H1 (cell line): ENCODE measurements at regions not wholly inside any gene's neighbourhood (a gene's known extent, or its start where the extent isn't known, plus 50 kb on each side); places are given as distances from the start of the nearest gene placed in this dataset.

ENCODE experiments used
- CTCF ChIA-PET: fragments of 300-600 bp; sonication (Branson Sonifier 250); formaldehyde crosslinking; loops from one replicate; lab custom pipeline; 2021; ENCODE audit not compliant: partially characterized antibody; lab: Charles Lee
- POLR2A ChIA-PET: fragments of 300-600 bp; sonication (Branson Sonifier 250); formaldehyde crosslinking; loops from one replicate; lab custom pipeline; 2021; ENCODE audit warnings: inconsistent platforms; ENCODE audit not compliant: partially characterized antibody; lab: Charles Lee
- DNase-seq, 2 experiments: peaks; one replicate each; pipeline versions ENCODE4 v3.0.0 to v3.0.0-alpha.2; 2010 to 2022; ENCODE audit warnings: low spot score in 2 of 2, low read depth in 1 of 2, mixed read lengths in 1 of 2
- FAIRE-seq: peaks from 2 replicates; lab custom pipeline; 2011; peaks lifted over from hg19 to GRCh38; lab: Jason Lieb, UNC
- H2AFZ ChIP-seq: 2 replicates; pipeline ENCODE4 v1.8.1; 2012; ENCODE audit warnings: low read length, inconsistent platforms
- H2AK5ac ChIP-seq: 2 replicates; pipeline ENCODE4 v1.6.1; 2013; ENCODE audit warnings: low read depth, low read length
- H2BK120ac ChIP-seq: replicated peaks from 2 replicates; pipeline ENCODE3; 2013; ENCODE audit warnings: low read depth, low read length, inconsistent platforms
- H2BK12ac ChIP-seq: 2 replicates; pipeline ENCODE4 v1.6.1; 2013; ENCODE audit warnings: low read depth, low read length
- H2BK15ac ChIP-seq: 2 replicates; pipeline ENCODE4 v1.6.1; 2013; ENCODE audit warnings: low read length
- H2BK20ac ChIP-seq: 2 replicates; pipeline ENCODE4 v1.6.1; 2013; ENCODE audit warnings: low read length
- H2BK5ac ChIP-seq: 2 replicates; pipeline ENCODE4 v1.6.1; 2013; ENCODE audit warnings: low read depth, low read length
- H3K14ac ChIP-seq: 2 replicates; pipeline ENCODE4 v1.6.1; 2013; ENCODE audit warnings: inconsistent platforms; ENCODE audit not compliant: insufficient read length
- H3K18ac ChIP-seq: 2 replicates; pipeline ENCODE4 v1.6.1; 2013; ENCODE audit warnings: low read length; ENCODE audit errors: extremely low read depth
- H3K23ac ChIP-seq: 2 replicates; pipeline ENCODE4 v1.6.1; 2013; ENCODE audit warnings: inconsistent platforms; ENCODE audit not compliant: insufficient read length
- H3K23me2 ChIP-seq: 2 replicates; pipeline ENCODE4 v1.6.1; 2013; ENCODE audit warnings: low read depth, low read length
- H3K27ac ChIP-seq: 2 replicates; pipeline ENCODE4 v1.6.1; 2011; ENCODE audit warnings: low read depth, low read length, inconsistent platforms
- H3K27me3 ChIP-seq, 4 experiments: replicated peaks in 1 of 4; 1 replicate in 1 of 4; 2 replicates in 3 of 4; pipeline versions ENCODE4 v1.6.1 to v1.8.1; 2011 to 2013; ENCODE audit warnings: low read length in 3 of 4, mild to moderate bottlenecking in 3 of 4, inconsistent platforms in 2 of 4, mixed read lengths in 2 of 4, moderate library complexity in 1 of 4; ENCODE audit not compliant: control insufficient read depth in 3 of 4, insufficient read depth in 3 of 4; ENCODE audit errors: extremely low read depth in 1 of 4
- H3K36me3 ChIP-seq, 4 experiments: 2 replicates each; pipeline versions ENCODE4 v1.6.1 to v1.8.1; 2011 to 2013; ENCODE audit warnings: mild to moderate bottlenecking in 4 of 4, low read length in 3 of 4, moderate library complexity in 2 of 4, control low read depth in 1 of 4, inconsistent platforms in 1 of 4; ENCODE audit not compliant: insufficient read depth in 4 of 4, control insufficient read depth in 2 of 4
- H3K4ac ChIP-seq: replicated peaks from 2 replicates; pipeline ENCODE3; 2013; ENCODE audit warnings: low read length, low read depth, mixed read lengths, inconsistent platforms; ENCODE audit not compliant: insufficient read length
- H3K4me1 ChIP-seq, 4 experiments: replicated peaks in 1 of 4; 1 replicate in 1 of 4; 2 replicates in 3 of 4; pipeline versions ENCODE4 v1.6.1 to v1.8.1; 2011 to 2013; ENCODE audit warnings: low read length in 3 of 4, inconsistent platforms in 2 of 4, mixed read lengths in 1 of 4; ENCODE audit not compliant: insufficient read depth in 4 of 4, control insufficient read depth in 3 of 4
- H3K4me2 ChIP-seq, 2 experiments: 2 replicates each; pipeline versions ENCODE4 v1.6.1 to v1.8.1; 2011 to 2013; ENCODE audit warnings: low read depth in 2 of 2, low read length in 2 of 2, control low read depth in 1 of 2, inconsistent platforms in 1 of 2, mild to moderate bottlenecking in 1 of 2; ENCODE audit not compliant: insufficient read depth in 1 of 2
- H3K4me3 ChIP-seq, 4 experiments: fragments of 200-600, 300-600 bp in 1 of 4; sonication (generic), shearing (Covaris generic), sonication (Bioruptor Twin) in 1 of 4; 2 replicates each; pipeline versions ENCODE4 v1.5.1 to v1.8.1; 2011 to 2016; ENCODE audit warnings: low read length in 4 of 4, low read depth in 3 of 4, control low read depth in 2 of 4, inconsistent platforms in 2 of 4, mild to moderate bottlenecking in 2 of 4, mixed read lengths in 1 of 4, moderate library complexity in 1 of 4; ENCODE audit not compliant: insufficient read depth in 2 of 4; ENCODE audit errors: extremely low read depth in 1 of 4
- H3K56ac ChIP-seq: replicated peaks from 2 replicates; pipeline ENCODE3; 2013; ENCODE audit warnings: low read depth, mild to moderate bottlenecking, mixed read lengths, low read length, inconsistent platforms; ENCODE audit not compliant: insufficient read length
- H3K79me1 ChIP-seq: 2 replicates; pipeline ENCODE4 v1.6.1; 2013; ENCODE audit warnings: low read depth, low read length, control low read depth
- H3K79me2 ChIP-seq, 2 experiments: 2 replicates each; pipeline versions ENCODE4 v1.6.1 to v1.8.1; 2012 to 2013; ENCODE audit warnings: low read length in 2 of 2, mild to moderate bottlenecking in 2 of 2, inconsistent platforms in 1 of 2; ENCODE audit not compliant: insufficient read depth in 2 of 2, control insufficient read depth in 1 of 2
- H3K9ac ChIP-seq, 4 experiments: replicated peaks in 1 of 4; 1 replicate in 1 of 4; 2 replicates in 3 of 4; pipeline versions ENCODE4 v1.6.1 to v1.8.1; 2011 to 2013; ENCODE audit warnings: low read depth in 3 of 4, low read length in 3 of 4, control low read depth in 2 of 4, mild to moderate bottlenecking in 2 of 4, moderate library complexity in 2 of 4, inconsistent platforms in 1 of 4; ENCODE audit errors: extremely low read depth in 1 of 4
- H3K9me3 ChIP-seq, 2 experiments: 2 replicates each; pipeline versions ENCODE4 v1.6.1 to v1.8.1; 2012 to 2013; ENCODE audit warnings: mild to moderate bottlenecking in 2 of 2, moderate library complexity in 2 of 2, control low read depth in 1 of 2, inconsistent platforms in 1 of 2, low read depth in 1 of 2, low read length in 1 of 2, mixed read lengths in 1 of 2; ENCODE audit not compliant: insufficient read depth in 2 of 2
- H4K20me1 ChIP-seq, 2 experiments: replicated peaks in 1 of 2; 2 replicates each; pipeline versions ENCODE3 to v1.8.1; 2011 to 2013; ENCODE audit warnings: inconsistent platforms in 2 of 2, low read length in 2 of 2, mild to moderate bottlenecking in 1 of 2; ENCODE audit not compliant: insufficient read depth in 2 of 2, control insufficient read depth in 1 of 2
- H4K5ac ChIP-seq: 2 replicates; pipeline ENCODE4 v1.6.1; 2013; ENCODE audit warnings: low read length, low read depth, mixed read lengths, inconsistent platforms; ENCODE audit not compliant: insufficient read length
- H4K8ac ChIP-seq: 2 replicates; pipeline ENCODE4 v1.8.0; 2013; ENCODE audit warnings: mild to moderate bottlenecking, moderate library complexity, low read length, inconsistent platforms; ENCODE audit not compliant: insufficient read depth; ENCODE audit errors: extremely low read depth
- H4K91ac ChIP-seq: replicated peaks from 2 replicates; pipeline ENCODE3; 2013; ENCODE audit warnings: low read length, mixed read lengths, inconsistent platforms; ENCODE audit not compliant: insufficient read length
- CREB1 ChIP-seq: IDR thresholded peaks from 2 replicates; pipeline ENCODE4 v1.6.1; 2012; ENCODE audit warnings: inconsistent platforms
- SIN3A ChIP-seq, 2 experiments: IDR thresholded peaks in 1 of 2; conservative IDR thresholded peaks in 1 of 2; 2 replicates each; pipeline ENCODE4 v1.6.1; 2011 to 2012; ENCODE audit warnings: low read length in 2 of 2, improper control_type of control experiment in 1 of 2, low read depth in 1 of 2, mild to moderate bottlenecking in 1 of 2
- WGBS, 2 experiments: shearing (Covaris generic) in 1 of 2; methylation state at CpG; one replicate each; pipeline versions ENCODE4 v1.1.6 to v1.1.7; 2013 to 2015; ENCODE audit warnings: low lambda C conversion rate in 2 of 2, mixed read lengths in 2 of 2, inconsistent platforms in 1 of 2, low coverage in 1 of 2, missing lambda C conversion rate in 1 of 2; ENCODE audit not compliant: insufficient replicate concordance in 2 of 2, insufficient coverage in 1 of 2, insufficient read length in 1 of 2; ENCODE audit errors: extremely low coverage in 1 of 2, missing lambda C conversion rate in 1 of 2; 5-methylcytosine and 5-hydroxymethylcytosine counted together

GRCh38 chr10:61325223-61325960, 127.8 kb downstream of the TMEM26 start:
- Histone ChIP-seq H2AFZ (no peak overlapping the region; the same call in 1 of the 2 replicates), H2BK5ac (no peak overlapping the region), H3K4ac (no peak overlapping the region), H3K79me1 (no peaks in the 10 kb centered on the region), H4K5ac (no peak overlapping the region), H2AK5ac (no peak overlapping the region), H3K9ac (no peak overlapping the region), H4K20me1 (no peaks in the 10 kb centered on the region), H2BK12ac (no peak overlapping the region), H3K36me3 (peaks cover 0 to 3% (median 0%) of the 10 kb centered on the region in 4 experiments; a peak in 1 of 8 replicates), H3K27ac (no peak overlapping the region), H2BK15ac (no peak overlapping the region), H3K79me2 (no peaks in the 10 kb centered on the region), H3K23ac (no peak overlapping the region), H3K27me3 (no peaks in the 10 kb centered on the region), H3K23me2 (no peaks in the 10 kb centered on the region), H3K4me1 (no peaks in the 10 kb centered on the region), H2BK20ac (no peak overlapping the region), H2BK120ac (no peak overlapping the region), H3K4me3 (no peak overlapping the region), H4K8ac (no peak overlapping the region), H3K56ac (no peak overlapping the region), H3K9me3 (peaks cover 0 to 7% of the 10 kb centered on the region in 2 experiments; a peak in 2 of 4 replicates), H4K91ac (no peak overlapping the region), H3K18ac (no peak overlapping the region), H3K14ac (no peak overlapping the region), H3K4me2 (no peak overlapping the region)
- ChIA-PET CTCF (interaction anchor here (0.6 to 0.8 kb wide), 3 partner anchors 279 to 506 kb away, joined by 3 to 5 read pairs (median 3); no protein-coding TSS in a partner anchor), POLR2A (no interaction called here)
- FAIRE-seq (no peak), DNase-seq (no peak)
- 81% methylated on average over 5 of the region's 5 CpGs; no CpG with 5 or more reads in 1 of the 2 experiments for WGBS, 2 experiments
- no peak for TF ChIP-seq SIN3A (conservative IDR thresholded peaks at IDR 0.05 in 1 of 2, IDR thresholded peaks at IDR 0.05 in 1 of 2; ENCODE audit: low read depth in 1 of 2, low read length in 2 of 2)
- TF ChIP-seq CREB1, result no peak
